Forelimb muscle (tissue), 1 donor: ENCODE measurements at regions not wholly inside any gene's neighbourhood (a gene's known extent, or its start where the extent isn't known, plus 50 kb on each side); places are given as distances from the start of the nearest gene placed in this dataset.
"Not testable (repeated sequence)": the region's sequence is repeated elsewhere in the genome, so short reads cannot be mapped to it uniquely, and the experiment has no call there.

ENCODE experiments used
- DNase-seq: peaks from one replicate; pipeline ENCODE4 v3.0.0-alpha.2; 2013; ENCODE audit warnings: low read depth

DNA sequence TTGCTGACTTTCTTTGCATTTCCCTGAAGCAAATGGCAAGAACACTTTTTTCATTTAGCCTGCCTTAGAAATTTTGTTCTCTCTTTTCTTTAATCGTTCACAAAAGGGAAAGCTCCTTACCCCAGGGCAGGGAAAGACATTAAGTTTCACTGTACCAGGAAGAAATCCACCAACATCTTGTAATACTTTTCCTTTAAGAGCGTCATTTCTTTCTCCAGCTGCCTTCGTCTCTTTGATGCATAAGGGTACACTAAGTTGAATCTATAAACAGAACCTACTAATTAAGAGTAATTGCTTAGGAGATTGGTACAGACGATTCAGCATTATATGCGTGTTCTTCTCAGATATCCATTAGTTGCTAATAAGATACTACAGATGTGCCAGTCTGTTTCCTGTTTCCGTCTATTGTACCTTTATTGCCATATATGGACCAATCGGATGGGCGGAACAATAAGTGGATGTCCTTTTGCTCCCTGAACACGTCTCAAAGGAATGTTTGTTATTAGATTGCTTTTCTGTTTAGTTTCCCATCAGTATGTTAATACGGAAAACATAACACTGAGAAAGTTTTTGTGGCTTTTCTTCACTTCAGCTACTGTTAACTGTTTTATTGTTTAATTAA, 276.7 kb upstream of the RARB start:
- no peak for DNase-seq

- DNase-seq = no peak
These were observed 276.2 kb upstream of the RARB start for GRCh38 chr3:25151903-25152295.

DNA sequence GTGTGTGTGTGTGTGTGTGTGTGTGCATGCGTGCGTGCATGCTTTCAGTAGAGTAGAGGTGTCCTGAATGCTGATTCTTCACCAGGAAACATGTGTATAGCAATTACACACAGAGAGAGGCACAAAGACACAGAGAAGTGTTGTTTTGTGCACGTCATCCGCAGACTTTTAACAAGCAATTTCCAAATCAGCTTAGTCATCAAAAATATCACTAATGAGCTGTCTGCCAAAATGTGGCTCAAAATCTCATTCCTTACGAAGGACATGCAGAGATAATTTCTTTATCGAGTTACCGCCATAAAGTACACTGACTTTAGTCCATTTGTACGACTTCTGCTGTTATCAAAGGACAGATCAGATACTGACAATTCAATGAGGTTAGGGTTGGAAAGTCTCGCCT, 274.9 kb upstream of the RARB start:
- no peak for DNase-seq

DNA sequence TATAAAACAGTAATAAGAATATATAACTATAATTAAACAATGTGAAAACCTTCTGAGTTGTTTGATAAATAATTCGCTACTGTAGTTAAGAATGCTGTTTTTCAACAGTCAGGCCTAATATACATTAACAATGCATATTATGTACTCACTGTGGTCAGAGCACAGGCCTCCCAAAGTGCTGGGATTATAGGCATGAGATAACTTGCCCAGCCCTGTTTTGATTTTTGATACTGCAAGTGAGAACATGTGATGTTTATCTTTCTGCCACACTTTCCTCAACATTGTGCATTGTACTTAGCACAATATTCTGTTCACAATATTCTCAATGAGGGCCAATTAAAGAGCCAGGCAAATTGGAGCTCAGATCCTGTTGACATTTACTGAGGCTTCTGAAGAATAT, 274.5 kb upstream of the RARB start:
- DNase-seq = no peak

GRCh38 chr3:25155652-25156471, 272.2 kb upstream of the RARB start:
- no peak for DNase-seq

DNA sequence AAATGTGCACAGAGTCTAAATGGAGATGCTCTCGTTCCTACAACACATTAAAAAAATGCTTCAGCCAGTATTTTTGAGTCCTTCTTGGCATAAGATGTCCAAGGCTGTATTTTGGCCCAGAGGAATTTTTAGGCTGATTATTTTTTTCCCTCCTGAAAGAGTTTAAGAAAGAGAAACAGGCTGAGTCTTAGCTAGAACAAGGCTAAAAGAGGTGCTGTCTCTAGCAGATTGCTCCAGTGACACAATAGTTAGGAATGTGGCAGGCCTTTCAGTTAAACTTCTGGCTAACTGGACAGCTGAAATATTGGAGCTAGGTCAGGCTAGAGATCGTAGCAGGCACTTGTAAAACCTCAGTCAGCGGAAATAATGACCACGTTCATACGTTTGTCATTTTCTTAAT, 271.4 kb upstream of the RARB start:
- no peak for DNase-seq

DNA sequence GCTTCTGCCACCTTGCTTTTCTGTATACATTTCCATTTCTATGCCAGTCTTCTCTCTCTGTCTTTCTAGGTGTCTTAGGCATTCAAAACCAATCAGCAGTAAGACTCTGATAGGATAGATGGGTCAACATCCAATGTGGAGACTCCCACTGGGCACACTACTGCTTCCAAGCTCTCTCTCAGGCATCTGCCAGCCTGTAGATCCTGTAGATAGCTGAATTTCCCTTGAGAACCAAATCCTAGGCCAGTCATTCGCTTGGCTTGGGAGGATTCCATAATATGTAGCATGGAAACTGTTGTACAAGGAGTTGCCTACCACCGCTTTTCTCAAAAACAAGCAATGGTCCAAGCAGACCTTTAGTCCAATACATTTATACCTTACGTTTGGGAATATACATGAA, 262.8 kb upstream of the RARB start:
- no peak for DNase-seq

- no peak for DNase-seq
These were observed 262.0 kb upstream of the RARB start for GRCh38 chr3:25166016-25166415.

DNA sequence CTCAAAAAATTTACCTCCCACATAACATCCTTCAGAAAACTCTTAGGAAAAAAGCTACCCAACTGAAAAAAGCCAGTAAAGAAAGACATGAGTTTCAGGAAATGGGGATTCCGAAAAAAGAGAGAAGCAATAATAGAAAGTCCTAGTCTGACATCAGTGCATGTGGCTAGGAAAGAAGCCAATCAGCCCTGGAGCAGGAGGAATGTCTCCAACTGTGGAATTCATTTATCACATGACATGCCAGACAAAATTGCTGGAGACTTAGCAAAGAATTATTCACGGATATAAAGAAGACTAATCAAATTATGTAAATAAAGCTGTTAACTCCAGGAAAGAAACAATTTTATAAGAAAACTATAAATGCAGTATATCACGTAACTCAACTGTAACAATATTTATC, 258.9 kb upstream of the RARB start:
- DNase-seq = no peak

GRCh38 chr3:25170021-25170420, 258.0 kb upstream of the RARB start:
- no peak for DNase-seq

GRCh38 chr3:25171118-25171807, 256.8 kb upstream of the RARB start:
- DNase-seq = no peak

GRCh38 chr3:25171897-25172296, 256.2 kb upstream of the RARB start:
- no peak for DNase-seq

DNA sequence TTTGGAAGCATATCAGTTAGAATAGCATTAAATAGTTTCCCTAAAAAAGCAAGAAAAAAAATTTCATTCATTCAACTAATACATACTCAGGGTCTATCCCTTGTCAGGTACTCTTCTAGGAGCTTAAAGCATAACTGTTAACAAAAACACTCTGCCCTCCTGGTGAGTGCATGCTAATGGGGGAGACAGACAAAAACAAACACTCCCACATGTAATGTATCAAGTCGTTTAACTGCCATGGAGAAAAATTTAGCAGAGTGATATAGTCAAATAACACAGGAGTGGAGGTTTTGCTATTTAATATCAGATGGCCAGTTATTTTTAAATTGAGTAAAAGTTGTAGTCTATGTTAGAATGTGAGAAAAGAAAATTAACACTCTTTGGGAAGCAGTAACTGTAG, 254.5 kb upstream of the RARB start:
- DNase-seq = no peak

- no peak for DNase-seq
These were observed 253.8 kb upstream of the RARB start for GRCh38 chr3:25174251-25174650.

DNA sequence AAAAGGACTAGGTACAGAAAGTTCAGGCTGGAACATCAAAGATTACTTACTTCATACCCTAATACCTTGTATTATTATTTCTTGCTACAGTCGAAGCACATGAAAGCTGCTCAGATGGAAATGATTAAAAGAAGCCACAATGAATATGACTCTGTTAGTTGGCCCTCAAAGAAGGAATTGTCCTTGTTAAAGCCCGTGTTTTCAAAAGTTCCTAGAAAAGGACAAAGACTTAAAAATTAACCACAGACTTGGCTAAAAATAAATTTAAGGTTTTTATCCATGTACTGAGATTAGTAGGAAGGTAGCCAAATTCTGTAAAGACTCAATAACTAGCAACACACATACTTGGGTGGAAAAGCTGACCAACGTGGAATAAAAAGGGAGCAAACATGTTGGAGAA, 251.0 kb upstream of the RARB start:
- no peak for DNase-seq

GRCh38 chr3:25178672-25179071, 249.4 kb upstream of the RARB start:
- DNase-seq = no peak

GRCh38 chr3:25181096-25181495, 247.0 kb upstream of the RARB start:
- DNase-seq = no peak

DNA sequence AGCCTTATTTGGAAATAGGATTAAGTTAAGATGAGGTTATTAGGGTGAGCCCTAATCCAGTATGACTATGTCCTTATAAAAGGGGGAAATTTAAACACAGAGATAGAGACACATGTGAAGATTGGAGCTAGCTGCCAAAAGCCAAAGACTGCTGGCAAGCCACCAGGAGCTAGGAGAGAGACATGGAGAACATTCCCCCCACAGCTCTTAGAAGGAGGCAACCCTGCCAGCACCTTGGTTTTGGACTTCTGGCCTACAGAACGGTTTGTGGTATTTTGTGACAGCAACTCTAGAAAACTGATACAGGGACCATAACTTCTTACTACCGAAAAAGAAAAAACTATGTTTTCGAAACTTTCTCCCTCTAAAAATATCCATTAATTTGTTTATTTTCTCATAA, 245.3 kb upstream of the RARB start:
- no peak for DNase-seq

DNA sequence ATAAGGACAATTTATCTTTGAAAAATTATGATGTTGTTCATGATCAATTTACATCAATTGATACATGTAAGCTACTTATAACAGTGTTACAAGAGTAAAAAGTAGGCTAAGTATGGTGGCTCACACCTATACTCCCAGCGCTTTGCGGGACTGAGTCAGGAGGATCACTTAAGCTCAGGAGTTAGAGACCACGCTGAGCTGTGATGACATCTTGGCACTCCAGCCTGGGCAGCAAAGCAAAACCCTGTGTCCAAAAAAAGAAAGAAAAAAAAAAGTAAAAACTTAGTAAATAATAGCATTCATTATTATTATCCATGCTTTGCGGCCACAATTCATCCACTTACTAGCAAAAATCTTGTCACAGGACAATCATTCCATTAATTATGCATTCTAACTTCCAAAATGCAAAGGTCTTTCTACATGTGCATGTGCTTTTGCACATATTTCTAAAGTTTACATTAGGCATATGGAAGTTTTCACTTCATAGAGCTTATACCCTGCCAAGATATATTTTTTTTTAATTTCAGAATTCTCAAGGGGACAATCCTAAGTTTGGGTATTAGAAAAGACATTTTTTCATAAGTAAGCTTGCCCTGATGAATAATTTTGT, 243.3 kb upstream of the RARB start:
- DNase-seq = no peak

GRCh38 chr3:25191673-25192072, 236.4 kb upstream of the RARB start:
- no peak for DNase-seq

DNA sequence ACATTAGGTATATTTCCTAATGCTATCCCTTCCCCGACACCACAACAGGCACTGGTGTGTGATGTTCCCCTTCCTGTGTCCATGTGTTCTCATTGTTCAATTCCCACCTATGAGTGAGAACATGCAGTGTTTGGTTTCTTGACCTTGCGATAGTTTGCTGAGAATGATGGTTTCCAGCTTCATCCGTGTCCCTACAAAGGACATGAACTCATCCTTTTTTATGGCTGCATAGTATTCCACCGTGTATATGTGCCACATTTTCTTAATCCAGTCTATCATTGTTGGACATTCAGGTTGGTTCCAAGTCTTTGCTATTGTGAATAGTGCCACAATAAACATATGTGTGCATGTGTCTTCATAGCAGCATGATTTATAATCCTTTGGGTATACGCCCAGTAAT, 228.5 kb upstream of the RARB start:
- not testable (repeated sequence) for DNase-seq

DNA sequence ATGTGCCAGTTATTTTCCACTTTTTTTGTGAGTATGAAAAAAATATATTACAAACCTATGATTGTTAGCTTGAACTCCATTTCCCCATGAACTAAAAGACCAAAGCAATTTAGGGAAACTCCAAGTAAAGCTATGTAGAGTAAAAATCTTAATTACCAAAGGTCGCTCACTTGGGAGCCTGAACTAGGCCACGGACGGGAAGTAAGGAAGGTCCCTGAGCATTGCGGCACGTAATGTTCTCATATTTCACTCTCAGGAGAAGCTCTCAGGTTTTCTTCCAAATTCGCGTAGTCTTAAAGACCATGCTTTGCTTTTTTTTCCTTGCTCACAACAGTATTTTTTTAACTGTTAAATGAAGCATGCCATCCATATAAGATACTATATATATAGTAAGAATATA, 215.3 kb upstream of the RARB start:
- DNase-seq = no peak

DNA sequence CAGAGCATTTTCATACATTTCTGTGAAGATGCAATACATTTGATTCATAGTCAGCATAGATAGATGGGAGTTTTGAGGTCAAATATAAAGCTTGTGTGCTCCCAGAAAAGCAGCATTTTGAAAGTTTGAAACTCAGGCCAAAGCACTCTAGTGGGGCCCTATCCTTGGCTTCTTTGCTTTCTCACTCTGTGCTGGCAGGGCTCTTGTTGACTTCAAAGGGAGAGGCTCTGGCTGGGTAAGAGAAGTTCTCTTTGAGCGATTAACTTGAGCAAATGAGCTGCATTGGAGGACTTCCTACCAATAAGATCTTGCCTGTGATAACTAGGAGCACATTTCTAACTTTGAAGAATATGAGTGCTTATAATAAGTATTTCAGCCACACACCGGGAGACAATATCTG, 214.0 kb upstream of the RARB start:
- DNase-seq = no peak
